Neuron (in vitro differentiated cells): ENCODE measurements at regions not wholly inside any gene's neighbourhood (a gene's known extent, or its start where the extent isn't known, plus 50 kb on each side); places are given as distances from the start of the nearest gene placed in this dataset.

Experiments used
- H2AFZ ChIP-seq: one replicate; pipeline ENCODE4 v1.6.1; 2013; ENCODE audit warnings: low read depth, mild to moderate bottlenecking, inconsistent platforms, low read length, moderate library complexity
- H3K27me3 ChIP-seq: one replicate; pipeline ENCODE4 v1.6.1; 2013; ENCODE audit warnings: low read length; ENCODE audit not compliant: insufficient read depth
- H3K36me3 ChIP-seq: one replicate; pipeline ENCODE4 v1.6.1; 2013; ENCODE audit warnings: low read length; ENCODE audit not compliant: insufficient read depth
- H3K4me1 ChIP-seq: one replicate; pipeline ENCODE4 v1.6.1; 2013; ENCODE audit warnings: low read length; ENCODE audit not compliant: insufficient read depth
- H3K4me3 ChIP-seq: 2 replicates; pipeline ENCODE4 v1.5.1; 2013; ENCODE audit warnings: mild to moderate bottlenecking, low read length, moderate library complexity
- H3K9me3 ChIP-seq: one replicate; pipeline ENCODE4 v1.6.1; 2013; ENCODE audit warnings: low read length

DNA sequence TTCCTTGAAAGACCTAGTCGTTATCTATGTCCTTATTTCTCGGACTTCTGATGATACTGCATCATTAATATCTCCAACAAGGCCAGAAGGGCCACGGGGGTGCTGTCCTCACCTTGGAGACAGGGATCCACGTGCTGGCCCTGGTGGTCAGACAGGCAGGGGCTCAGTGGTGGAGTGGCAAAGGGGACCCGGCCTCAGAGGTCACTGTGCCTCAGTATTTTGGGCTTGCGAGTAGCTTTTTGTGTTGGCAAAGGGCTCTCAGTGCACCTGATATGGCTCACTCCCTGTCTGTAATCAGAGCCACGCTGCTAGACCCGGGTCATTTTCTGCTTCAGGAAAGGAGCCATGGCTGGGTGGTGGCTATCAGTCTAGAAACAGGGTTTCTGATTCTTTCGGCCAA is 135.1 kb downstream of the GADD45G start:
- Histone ChIP-seq H3K36me3 (no peaks in the 10 kb centered on the region), H3K9me3 (no peaks in the 10 kb centered on the region), H3K27me3 (peaks cover 18% of the 10 kb centered on the region), H3K4me1 (peaks cover 6% of the 10 kb centered on the region), H2AFZ (no peak overlapping the region), H3K4me3 (no peak overlapping the region)

- peaks cover 6% of the 10 kb centered on the region for H3K4me1 ChIP-seq
- H3K4me3 ChIP-seq = no peak overlapping the region
These were observed 135.9 kb downstream of the GADD45G start for GRCh38 chr9:89740722-89741121.

GRCh38 chr9:89742660-89743059 is 137.8 kb downstream of the GADD45G start:
- Histone ChIP-seq H3K9me3 (no peaks in the 10 kb centered on the region), H3K27me3 (peaks cover 6% of the 10 kb centered on the region), H2AFZ (no peak overlapping the region), H3K4me3 (no peak overlapping the region), H3K36me3 (no peaks in the 10 kb centered on the region), H3K4me1 (peaks cover 13% of the 10 kb centered on the region)

More at GRCh38 chr9:89740722-89741121, 135.9 kb downstream of the GADD45G start:
- H3K36me3 ChIP-seq = no peaks in the 10 kb centered on the region
- no peak overlapping the region for H2AFZ ChIP-seq
- peaks cover 15% of the 10 kb centered on the region for H3K27me3 ChIP-seq
- H3K9me3 ChIP-seq = no peaks in the 10 kb centered on the region

GRCh38 chr9:89743216-89743572 is 138.4 kb downstream of the GADD45G start:
- H2AFZ ChIP-seq = no peak overlapping the region
- no peak overlapping the region for H3K4me3 ChIP-seq
- peaks cover 15% of the 10 kb centered on the region for H3K4me1 ChIP-seq
- no peaks in the 10 kb centered on the region for H3K9me3 ChIP-seq
- no peaks in the 10 kb centered on the region for H3K36me3 ChIP-seq
- peaks cover 6% of the 10 kb centered on the region for H3K27me3 ChIP-seq

GRCh38 chr9:89743573-89744254 is 138.9 kb downstream of the GADD45G start:
- Histone ChIP-seq H2AFZ (no peak overlapping the region), H3K4me3 (no peak overlapping the region), H3K27me3 (peaks cover 6% of the 10 kb centered on the region), H3K4me1 (peaks cover 15% of the 10 kb centered on the region), H3K9me3 (no peaks in the 10 kb centered on the region), H3K36me3 (no peaks in the 10 kb centered on the region)

DNA sequence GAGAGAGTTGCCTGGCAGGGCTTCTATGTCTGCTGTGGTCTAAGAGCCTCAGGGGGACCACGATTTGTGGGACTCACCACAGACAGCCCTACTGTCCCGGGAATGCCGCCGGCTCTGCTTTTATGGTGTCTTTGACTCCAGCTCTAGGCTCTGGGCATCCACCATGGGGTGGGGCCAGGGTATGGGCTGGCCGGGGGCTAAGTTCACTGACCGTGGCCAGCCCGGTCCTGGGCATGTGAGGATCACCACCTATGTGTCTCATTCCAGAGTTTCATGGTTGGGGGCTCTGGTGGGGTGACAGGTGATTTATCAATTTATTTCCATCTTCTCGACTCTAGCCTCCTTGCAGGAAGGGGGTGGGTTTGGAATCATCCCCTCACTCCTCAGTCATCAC is 139.4 kb downstream of the GADD45G start:
- H3K9me3 ChIP-seq = no peaks in the 10 kb centered on the region
- H3K27me3 ChIP-seq = peaks cover 4% of the 10 kb centered on the region
- peaks cover 15% of the 10 kb centered on the region for H3K4me1 ChIP-seq
- no peak overlapping the region for H2AFZ ChIP-seq
- H3K36me3 ChIP-seq = no peaks in the 10 kb centered on the region
- no peak overlapping the region for H3K4me3 ChIP-seq

DNA sequence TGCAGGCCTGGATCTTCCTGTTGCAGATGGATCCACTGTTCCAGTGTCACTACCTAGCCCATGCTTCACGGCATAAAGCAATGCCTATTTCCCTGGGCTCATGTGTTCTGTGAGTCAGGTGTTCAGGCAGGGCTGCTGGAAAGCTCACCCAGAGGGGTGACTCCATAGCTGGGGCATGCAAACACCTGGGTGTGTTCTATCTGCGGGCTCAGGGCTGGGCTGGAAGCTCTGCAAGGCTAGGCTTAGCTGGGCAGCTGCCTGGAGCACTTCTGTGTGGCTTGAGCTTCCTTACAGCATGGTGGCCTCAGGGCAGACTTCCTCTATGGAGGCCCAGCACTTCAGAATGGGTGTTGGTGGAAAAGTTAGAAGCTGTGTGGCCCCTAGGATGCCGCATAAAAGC is 139.9 kb downstream of the GADD45G start:
- Histone ChIP-seq H3K36me3 (no peaks in the 10 kb centered on the region), H3K27me3 (no peaks in the 10 kb centered on the region), H3K4me3 (no peak overlapping the region), H3K9me3 (no peaks in the 10 kb centered on the region), H2AFZ (no peak overlapping the region), H3K4me1 (peaks cover 15% of the 10 kb centered on the region)

GRCh38 chr9:89745601-89746376 is 141.0 kb downstream of the GADD45G start:
- Histone ChIP-seq H3K4me1 (peaks cover 15% of the 10 kb centered on the region), H3K9me3 (no peaks in the 10 kb centered on the region), H2AFZ (no peak overlapping the region), H3K27me3 (no peaks in the 10 kb centered on the region), H3K36me3 (no peaks in the 10 kb centered on the region), H3K4me3 (no peak overlapping the region)

DNA sequence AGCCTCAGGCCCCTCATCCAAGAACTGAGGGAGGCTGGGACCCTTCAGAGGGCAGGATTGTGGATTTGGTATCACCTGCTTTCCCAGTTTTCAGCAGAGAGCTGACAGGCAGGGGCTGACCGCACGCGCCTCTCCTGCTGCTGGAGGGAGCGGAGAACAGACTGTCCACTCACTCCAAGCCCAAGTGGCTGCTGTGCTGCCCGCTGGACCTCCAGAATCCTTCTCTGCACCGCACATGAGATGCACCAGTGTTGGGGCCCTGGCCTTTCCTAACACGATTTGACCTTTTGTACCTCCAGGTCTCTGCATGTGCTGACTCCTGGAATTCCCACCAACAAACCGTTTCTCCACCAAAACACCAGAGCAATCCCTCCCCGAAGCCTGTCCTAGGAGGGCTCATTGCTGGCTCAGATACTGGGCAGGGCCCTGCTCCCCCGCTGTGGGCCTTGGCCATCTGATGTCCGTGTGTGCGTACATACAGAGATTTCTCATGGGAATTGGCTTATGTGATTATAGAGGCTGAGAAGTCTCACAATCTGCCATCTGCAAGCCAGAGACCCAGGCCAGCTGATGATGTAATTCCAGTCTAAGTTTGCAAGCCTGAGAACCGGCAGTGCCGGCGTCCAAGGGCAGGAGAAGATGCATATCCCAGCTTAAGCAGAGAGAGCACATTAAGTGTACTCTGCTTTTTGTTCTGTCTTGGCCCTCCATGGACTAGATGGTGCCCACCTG is 141.7 kb downstream of the GADD45G start:
- Histone ChIP-seq H3K9me3 (no peaks in the 10 kb centered on the region), H3K4me1 (peaks cover 15% of the 10 kb centered on the region)

DNA sequence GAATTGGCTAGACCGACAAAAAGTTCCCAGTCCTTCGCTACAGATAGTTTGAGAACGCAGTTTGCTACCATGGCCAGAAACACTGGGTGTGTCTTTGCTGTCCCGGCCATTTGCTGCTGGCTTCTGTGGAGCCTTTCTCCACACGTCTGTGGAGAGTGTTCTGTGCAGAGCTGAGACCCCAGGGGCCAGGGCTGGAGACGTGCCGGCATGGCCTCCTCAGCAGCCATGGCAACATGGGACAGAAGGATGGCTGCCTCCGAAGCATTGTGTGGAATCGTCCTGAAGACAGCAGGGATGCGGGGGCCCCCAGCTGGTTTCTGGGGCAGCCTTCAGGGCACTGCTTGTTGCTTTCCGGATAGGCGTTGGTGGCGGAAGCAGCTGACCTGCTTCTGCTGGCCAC is 142.8 kb downstream of the GADD45G start:
- Histone ChIP-seq H2AFZ (no peak overlapping the region), H3K27me3 (no peaks in the 10 kb centered on the region), H3K4me3 (no peak overlapping the region), H3K4me1 (peaks cover 15% of the 10 kb centered on the region), H3K36me3 (no peaks in the 10 kb centered on the region), H3K9me3 (no peaks in the 10 kb centered on the region)

More for the DNA sequence above, 141.7 kb downstream of the GADD45G start:
- H2AFZ ChIP-seq = no peak overlapping the region
- H3K4me3 ChIP-seq = no peak overlapping the region
- H3K36me3 ChIP-seq = no peaks in the 10 kb centered on the region
- no peaks in the 10 kb centered on the region for H3K27me3 ChIP-seq

DNA sequence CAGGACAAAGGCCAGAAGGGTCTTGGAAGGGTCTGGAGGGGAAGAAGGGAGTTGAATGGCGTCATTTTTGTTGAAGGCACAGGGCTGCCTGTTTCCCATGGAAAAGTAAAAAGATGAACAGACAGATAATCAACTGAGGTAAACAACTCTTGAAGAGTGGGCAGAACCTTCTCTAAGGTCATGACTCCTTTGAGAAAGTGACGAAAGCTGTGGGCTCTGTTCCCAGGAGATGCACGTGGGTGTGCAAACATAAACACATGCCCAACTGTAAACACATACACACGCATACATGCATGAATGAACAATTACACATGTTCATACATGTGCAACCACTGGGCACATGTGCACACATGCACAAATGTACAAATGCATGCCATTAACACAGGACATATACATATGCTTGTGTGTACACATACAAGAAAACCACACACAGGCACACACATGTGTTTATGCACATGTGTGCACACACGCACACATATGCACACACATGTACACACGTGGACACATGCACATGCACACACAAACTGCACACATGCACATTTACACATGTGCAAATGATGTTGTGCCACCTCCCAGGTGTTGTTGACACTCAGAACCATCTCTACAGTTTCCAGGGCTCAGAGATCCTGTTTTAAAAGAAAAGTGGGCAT is 143.3 kb downstream of the GADD45G start:
- H3K4me1 ChIP-seq = peaks cover 14% of the 10 kb centered on the region
- H3K27me3 ChIP-seq = no peaks in the 10 kb centered on the region
- H2AFZ ChIP-seq = no peak overlapping the region
- no peaks in the 10 kb centered on the region for H3K9me3 ChIP-seq
- H3K4me3 ChIP-seq = no peak overlapping the region
- no peaks in the 10 kb centered on the region for H3K36me3 ChIP-seq

DNA sequence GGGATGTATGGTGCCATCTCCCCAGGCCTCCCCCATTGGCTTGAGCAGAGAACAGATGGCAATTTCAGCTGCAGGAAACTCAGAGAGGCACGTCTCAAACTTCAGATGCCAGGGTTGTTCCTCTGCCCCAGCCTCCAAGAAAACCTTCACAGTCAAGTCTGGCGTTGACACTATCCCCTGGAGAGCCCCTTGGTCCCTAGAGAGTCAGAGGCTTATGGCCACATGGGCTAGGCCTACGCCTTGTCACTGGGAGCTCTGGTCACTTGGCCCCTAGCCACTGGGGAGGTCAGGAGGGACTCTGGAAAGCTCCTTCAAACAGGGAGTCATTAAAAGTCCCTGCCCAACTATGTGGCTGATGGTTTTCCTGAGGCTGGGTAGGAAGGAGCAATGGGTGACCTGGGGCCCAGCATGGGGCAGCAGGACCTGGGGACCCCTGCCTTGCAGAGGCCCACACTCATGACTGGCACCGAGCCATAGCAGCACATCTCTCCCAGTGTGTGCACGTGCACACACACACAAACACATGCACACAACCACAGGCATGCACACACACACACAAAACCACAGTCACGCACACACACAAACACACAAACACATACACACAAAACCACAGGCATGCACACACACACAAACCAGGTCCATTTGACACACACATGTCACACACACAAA is 144.2 kb downstream of the GADD45G start:
- no peaks in the 10 kb centered on the region for H3K27me3 ChIP-seq
- no peak overlapping the region for H2AFZ ChIP-seq
- H3K4me1 ChIP-seq = peaks cover 9% of the 10 kb centered on the region
- no peak overlapping the region for H3K4me3 ChIP-seq
- no peaks in the 10 kb centered on the region for H3K36me3 ChIP-seq
- no peaks in the 10 kb centered on the region for H3K9me3 ChIP-seq
